ENCODE measurements at regions not wholly inside any gene's neighbourhood (a gene's known extent, or its start where the extent isn't known, plus 50 kb on each side); places are given as distances from the start of the nearest gene placed in this dataset.

DNA sequence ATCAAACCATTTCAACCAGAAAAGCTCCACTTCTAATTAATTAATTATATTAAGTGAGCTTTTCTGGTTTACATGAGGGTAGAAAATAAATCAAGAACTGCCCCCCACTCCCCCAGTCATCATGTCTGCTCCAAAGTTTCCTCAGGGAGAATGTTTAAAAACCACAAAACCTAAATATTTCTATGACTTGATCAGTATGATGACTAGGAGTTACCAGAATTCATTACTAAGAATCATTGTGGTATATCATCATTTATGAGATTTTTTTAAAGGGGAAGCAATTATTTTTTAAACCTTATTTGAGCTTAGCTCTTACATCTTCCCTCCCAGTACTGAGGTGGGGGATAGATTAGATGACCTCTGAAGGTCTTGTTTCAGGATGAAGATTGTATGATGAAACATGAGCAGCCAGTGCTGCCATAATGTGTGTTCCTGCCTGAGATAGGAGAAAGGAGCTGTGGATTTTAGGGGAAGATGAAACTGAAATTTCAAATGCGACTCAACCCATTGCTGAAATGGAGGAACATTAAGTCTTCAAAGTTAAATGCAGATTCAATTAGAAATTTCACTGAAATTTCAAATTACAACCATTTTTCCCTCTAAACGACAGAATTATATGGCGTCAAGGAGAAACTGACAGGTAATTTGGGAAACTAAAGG is 401.3 kb upstream of the CADM1 start:
- Histone ChIP-seq H3K27ac (no peak overlapping the region), H3K9me3 (no peaks in the 10 kb centered on the region), H3K4me3 (no peak overlapping the region), H3K4me1 (no peaks in the 10 kb centered on the region), H3K36me3 (replicated peaks in 1 of 2; ENCODE audit: insufficient read depth in 1 of 2, low read depth in 2 of 2) (no peaks in the 10 kb centered on the region), H3K27me3 (no peaks in the 10 kb centered on the region)
- ATAC-seq (no peak), DNase-seq (no peak)
- intact Hi-C loops (cut with DNase I), result no loop called here
- WGBS, 2 donors, result 48 to 84% methylated on average over 3 of the region's 3 CpGs
- TF ChIP-seq POLR2A (IDR thresholded peaks at IDR 0.05), result no peak
- TF ChIP-seq, protein P1, sequence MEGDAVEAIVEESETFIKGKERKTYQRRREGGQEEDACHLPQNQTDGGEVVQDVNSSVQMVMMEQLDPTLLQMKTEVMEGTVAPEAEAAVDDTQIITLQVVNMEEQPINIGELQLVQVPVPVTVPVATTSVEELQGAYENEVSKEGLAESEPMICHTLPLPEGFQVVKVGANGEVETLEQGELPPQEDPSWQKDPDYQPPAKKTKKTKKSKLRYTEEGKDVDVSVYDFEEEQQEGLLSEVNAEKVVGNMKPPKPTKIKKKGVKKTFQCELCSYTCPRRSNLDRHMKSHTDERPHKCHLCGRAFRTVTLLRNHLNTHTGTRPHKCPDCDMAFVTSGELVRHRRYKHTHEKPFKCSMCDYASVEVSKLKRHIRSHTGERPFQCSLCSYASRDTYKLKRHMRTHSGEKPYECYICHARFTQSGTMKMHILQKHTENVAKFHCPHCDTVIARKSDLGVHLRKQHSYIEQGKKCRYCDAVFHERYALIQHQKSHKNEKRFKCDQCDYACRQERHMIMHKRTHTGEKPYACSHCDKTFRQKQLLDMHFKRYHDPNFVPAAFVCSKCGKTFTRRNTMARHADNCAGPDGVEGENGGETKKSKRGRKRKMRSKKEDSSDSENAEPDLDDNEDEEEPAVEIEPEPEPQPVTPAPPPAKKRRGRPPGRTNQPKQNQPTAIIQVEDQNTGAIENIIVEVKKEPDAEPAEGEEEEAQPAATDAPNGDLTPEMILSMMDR (IDR thresholded peaks at IDR 0.05), result no peak

- Histone ChIP-seq H3K4me3 (no peak overlapping the region), H3K27ac (no peak overlapping the region), H3K4me1 (no peaks in the 10 kb centered on the region), H3K9me3 (no peaks in the 10 kb centered on the region), H3K36me3 (replicated peaks in 1 of 2; ENCODE audit: insufficient read depth in 1 of 2, low read depth in 2 of 2) (no peaks in the 10 kb centered on the region), H3K27me3 (no peaks in the 10 kb centered on the region)
- intact Hi-C loops (cut with DNase I), result no loop called here
- whole genome bisulfite sequencing, 2 donors, result 70 to 75% methylated on average over 4 of the region's 4 CpGs
- ATAC-seq, result no peak
- no peak for TF ChIP-seq POLR2A (IDR thresholded peaks at IDR 0.05)
- TF ChIP-seq, protein P1 (IDR thresholded peaks at IDR 0.05), result no peak
- DNase-seq, result no peak
These were observed 399.0 kb upstream of the CADM1 start for GRCh38 chr11:115903179-115903578.

DNA sequence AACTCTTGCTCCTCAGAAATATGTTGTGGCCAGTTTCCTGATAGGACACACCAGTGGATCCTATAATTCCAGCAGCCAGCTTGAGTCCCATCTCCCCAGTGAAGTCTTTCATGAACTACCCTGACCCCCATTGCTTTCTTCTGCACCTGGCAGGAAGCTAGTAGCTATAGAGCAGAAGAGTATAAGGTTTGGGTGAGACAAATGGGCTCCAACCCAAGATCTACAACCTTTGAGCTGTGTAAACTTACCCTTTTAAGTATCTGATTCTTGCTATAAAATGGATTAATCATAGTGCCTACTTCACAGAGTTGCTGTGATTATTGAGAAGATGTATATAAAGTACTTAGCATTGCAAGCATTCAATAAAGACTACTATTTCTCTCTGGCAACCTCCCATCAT is 396.9 kb upstream of the CADM1 start:
- Histone ChIP-seq H3K4me3 (no peak overlapping the region), H3K27me3 (no peaks in the 10 kb centered on the region), H3K36me3 (replicated peaks in 1 of 2; ENCODE audit: insufficient read depth in 1 of 2, low read depth in 2 of 2) (no peaks in the 10 kb centered on the region), H3K27ac (no peak overlapping the region), H3K4me1 (no peaks in the 10 kb centered on the region), H3K9me3 (no peaks in the 10 kb centered on the region)
- TF ChIP-seq, protein P1 (IDR thresholded peaks at IDR 0.05), result no peak
- no peak for TF ChIP-seq POLR2A (IDR thresholded peaks at IDR 0.05)
- DNase-seq, result no peak
- intact Hi-C loops (cut with DNase I), result no loop called here
- no peak for ATAC-seq

GRCh38 chr11:115900111-115900510 is 395.9 kb upstream of the CADM1 start:
- DNase-seq (no peak), ATAC-seq (no peak)
- no peak overlapping the region for H3K4me3 ChIP-seq
- H3K9me3 ChIP-seq, result no peaks in the 10 kb centered on the region
- TF ChIP-seq POLR2A (IDR thresholded peaks at IDR 0.05), result no peak
- TF ChIP-seq, protein P1 (IDR thresholded peaks at IDR 0.05), result no peak
- H3K4me1 ChIP-seq, result no peaks in the 10 kb centered on the region
- no peak overlapping the region for H3K27ac ChIP-seq
- no peaks in the 10 kb centered on the region for H3K27me3 ChIP-seq
- H3K36me3 ChIP-seq (replicated peaks in 1 of 2; ENCODE audit: insufficient read depth in 1 of 2, low read depth in 2 of 2), result no peaks in the 10 kb centered on the region
- intact Hi-C loops (cut with DNase I), result no loop called here
- 71 to 81% methylated on average over 8 to 10 of the region's 10 CpGs for whole genome bisulfite sequencing, 2 donors

GRCh38 chr11:115897707-115898106 is 393.5 kb upstream of the CADM1 start:
- no peak overlapping the region for H3K27ac ChIP-seq
- no peaks in the 10 kb centered on the region for H3K4me1 ChIP-seq
- no peak for ATAC-seq
- no peak overlapping the region for H3K4me3 ChIP-seq
- DNase-seq, result no peak
- intact Hi-C loops (cut with DNase I), result no loop called here
- no peaks in the 10 kb centered on the region for H3K36me3 ChIP-seq (replicated peaks in 1 of 2; ENCODE audit: insufficient read depth in 1 of 2, low read depth in 2 of 2)
- no peak for TF ChIP-seq POLR2A (IDR thresholded peaks at IDR 0.05)
- TF ChIP-seq, protein P1 (IDR thresholded peaks at IDR 0.05), result no peak
- no peaks in the 10 kb centered on the region for H3K9me3 ChIP-seq
- no peaks in the 10 kb centered on the region for H3K27me3 ChIP-seq
- 40% methylated on average over 3 to 4 of the region's 4 CpGs for WGBS, 2 donors
